Stimulated activated CD4-positive, alpha-beta T cell treated with anti-CD3 and anti-CD28 coated beads, Interleukin-15, amount 100 ng/mL, for 1 hour (primary cell): ENCODE measurements at regions not wholly inside any gene's neighbourhood (a gene's known extent, or its start where the extent isn't known, plus 50 kb on each side); places are given as distances from the start of the nearest gene placed in this dataset.
"Not testable (repeated sequence)": the region's sequence is repeated elsewhere in the genome, so short reads cannot be mapped to it uniquely, and the experiment has no call there.

Experiments used
- DNase-seq, 2 donors: peaks; one replicate each; pipeline ENCODE4 v3.0.0-alpha.2; 2020; ENCODE audit warnings: low read depth in 1 of 2, low spot score in 1 of 2

DNA sequence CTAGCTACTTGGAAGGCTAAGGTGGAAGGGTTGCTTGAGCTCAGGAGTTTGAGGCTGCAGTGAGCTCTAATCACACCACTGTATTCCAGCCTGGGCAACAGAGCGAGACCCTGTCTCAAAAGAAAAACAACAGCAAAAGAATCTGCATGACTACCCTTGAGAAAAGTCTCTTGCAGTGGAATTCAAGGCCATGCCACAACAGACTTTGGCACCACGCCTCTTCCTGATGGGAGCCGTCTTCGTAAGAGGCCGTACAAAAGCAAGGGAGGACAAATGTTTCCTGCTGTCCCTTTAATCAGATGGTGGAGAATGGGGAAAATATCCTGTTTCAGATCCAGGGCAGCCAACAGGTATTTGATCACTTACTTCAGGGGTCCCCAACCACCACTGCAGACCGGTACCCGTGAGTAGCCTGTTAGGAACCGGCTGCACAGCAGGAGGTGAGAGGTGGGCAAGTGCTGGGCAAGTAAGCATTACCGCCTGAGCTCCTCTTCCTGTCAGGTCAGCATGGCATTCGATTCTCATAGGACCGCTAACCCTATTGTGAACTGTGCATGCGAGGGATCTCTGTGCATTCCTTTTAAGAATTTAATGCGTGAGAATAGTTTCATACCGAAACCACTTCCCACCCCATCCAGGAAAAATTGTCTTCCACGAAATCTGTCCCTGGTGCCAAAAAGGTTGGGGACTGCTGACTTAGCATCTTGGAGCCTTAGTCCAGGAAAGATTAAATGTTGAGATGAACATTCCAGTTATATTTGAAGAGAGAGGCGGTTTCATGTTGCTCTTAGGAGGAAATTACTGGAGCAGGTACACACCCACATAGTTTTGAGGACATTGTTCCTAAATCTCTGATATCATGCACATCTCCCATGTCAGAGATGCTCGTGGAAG, 94.4 kb upstream of the XPO1 start:
- no peak for DNase-seq

- no peak for DNase-seq
Measured at GRCh38 chr2:61631321-61631720, 93.2 kb upstream of the XPO1 start.

DNA sequence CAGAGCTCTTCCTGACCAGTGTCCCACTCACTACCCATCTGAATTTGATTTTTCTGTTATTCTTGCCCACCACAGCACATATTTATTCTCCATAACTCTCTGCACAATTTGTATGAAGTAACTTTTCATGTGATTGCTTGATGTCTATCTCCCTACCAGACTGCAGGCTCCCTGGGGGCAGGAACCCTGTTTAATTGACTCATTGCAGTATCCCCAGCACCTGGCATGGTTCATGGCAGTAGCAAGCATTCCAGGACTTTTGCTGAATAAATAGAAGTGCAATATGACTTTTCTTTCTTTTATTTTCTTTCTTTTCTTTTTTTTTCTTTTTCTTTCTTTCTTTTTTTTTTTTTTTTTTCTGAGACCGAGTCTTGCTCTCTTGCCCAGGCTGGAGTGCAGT, 88.7 kb upstream of the XPO1 start:
- DNase-seq, result no peak

DNA sequence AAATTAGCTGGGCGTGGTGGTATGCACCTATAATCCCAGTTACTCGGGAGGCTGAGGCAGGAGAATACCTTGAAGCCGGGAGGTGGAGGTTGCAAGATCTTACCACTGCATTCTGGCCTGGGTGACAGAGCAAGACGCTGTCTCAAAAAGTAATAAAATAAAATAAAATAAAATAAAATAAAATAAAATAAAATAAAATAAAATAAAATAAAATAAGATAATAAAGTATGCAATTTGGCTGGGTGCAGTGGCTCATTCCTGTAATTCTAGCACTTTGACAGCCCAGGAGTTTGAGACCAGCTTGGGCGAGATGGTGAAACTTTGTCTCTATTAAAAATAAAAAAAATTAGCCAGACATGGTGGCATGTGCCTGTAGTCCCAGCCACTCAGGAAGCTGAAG, 85.6 kb upstream of the XPO1 start:
- no peak for DNase-seq

- DNase-seq, result no peak
Measured at GRCh38 chr2:61620244-61621159, 82.3 kb upstream of the XPO1 start.

- no peak for DNase-seq
Measured at GRCh38 chr2:61619561-61619960, 81.4 kb upstream of the XPO1 start.

DNA sequence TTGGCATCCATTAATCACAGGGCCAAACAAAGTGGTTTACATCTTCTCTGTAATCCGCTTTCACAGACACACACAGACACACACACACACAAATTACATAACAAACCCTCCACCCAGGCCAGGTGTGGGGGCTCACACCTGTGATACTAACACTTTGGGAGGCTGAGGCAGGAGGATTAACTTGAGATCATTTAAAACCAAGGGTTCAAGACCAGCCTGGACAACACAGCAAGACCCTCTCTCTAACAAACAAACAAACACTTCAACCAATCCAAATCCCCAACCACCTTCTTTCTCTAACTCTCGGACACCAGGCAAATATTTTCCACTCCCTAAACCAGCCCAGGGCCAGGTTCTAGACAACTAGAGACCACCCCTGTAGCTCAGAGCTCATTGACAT, 79.5 kb upstream of the XPO1 start:
- DNase-seq, result no peak

DNA sequence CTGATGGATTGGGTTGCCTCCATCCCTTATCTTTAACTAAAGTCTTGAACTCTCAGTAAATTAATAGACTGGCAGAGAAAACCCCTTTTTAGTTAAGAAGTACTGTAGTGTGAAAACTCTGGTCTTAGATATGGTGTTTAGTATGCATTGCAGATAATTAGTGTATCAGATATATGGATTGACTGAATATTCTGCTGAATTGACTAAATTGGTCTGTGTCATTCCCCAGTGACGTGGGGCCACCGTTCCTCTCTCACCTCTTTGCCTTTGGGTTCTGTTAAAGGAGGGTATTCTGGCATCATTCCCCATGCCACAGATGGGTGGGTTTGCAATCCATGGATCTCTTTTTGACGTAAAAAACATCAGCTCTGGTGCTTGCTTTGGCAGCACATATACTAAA, 67.1 kb upstream of the XPO1 start:
- DNase-seq, result no peak

DNA sequence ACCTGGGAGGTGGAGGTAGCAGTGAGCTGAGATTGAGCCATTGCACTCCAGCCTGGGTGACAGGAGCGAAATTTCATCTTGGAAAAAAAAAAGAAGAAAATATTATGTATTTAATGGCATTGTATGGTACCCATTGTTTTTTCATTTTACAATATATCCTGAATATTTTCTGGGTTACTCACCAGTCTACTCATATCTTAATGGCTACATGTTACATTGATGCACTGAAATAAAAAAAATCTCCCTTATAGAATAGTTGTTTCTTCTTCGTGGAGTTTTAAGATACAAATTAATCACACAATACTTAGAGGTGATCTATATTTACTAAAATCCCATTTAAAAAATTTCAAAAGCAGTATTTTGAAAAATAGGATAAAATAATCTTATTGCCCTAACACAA, 66.3 kb upstream of the XPO1 start:
- no peak for DNase-seq

GRCh38 chr2:61598515-61599156, 60.5 kb upstream of the XPO1 start:
- not testable (repeated sequence) for DNase-seq

- DNase-seq, result no peak
Measured at GRCh38 chr2:61597300-61598289, 59.4 kb upstream of the XPO1 start.

DNA sequence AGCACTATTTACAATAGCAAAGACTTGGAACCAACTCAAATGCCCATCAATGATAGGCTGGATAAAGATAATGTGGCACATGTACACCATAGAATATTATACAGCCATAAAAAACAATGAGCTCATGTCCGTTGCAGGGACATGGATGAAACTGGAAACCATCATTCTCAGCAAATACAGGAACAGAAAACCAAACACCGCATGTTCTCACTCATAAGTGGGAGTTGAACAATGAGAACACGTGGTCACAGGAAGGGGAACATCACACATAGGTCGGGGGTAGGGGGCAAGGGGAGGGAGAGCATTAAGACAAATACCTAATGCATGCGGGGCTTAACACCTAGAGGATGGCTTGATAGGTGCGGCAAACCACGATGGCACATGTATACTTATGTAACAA, 56.0 kb upstream of the XPO1 start:
- DNase-seq, result not testable (repeated sequence)

DNA sequence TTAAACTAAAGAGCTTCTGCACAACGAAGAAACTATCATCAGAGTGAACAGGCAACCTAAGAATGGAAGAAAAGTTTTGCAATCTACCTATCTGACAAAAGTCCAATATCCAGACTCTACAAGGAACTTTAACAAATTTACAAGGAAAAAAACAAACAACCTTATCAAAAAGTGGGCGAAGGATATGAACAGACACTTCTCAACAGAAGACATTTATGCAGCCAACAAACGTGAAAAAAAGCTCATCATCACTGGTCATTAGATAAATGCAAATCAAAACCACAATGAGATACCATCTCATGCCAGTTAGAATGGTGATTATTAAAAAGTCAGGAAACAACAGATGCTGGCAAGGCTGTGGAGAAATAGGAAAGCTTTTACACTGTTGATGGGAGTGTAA, 55.5 kb upstream of the XPO1 start:
- not testable (repeated sequence) for DNase-seq

GRCh38 chr2:61590214-61590613, 52.1 kb upstream of the XPO1 start:
- DNase-seq, result no peak

DNA sequence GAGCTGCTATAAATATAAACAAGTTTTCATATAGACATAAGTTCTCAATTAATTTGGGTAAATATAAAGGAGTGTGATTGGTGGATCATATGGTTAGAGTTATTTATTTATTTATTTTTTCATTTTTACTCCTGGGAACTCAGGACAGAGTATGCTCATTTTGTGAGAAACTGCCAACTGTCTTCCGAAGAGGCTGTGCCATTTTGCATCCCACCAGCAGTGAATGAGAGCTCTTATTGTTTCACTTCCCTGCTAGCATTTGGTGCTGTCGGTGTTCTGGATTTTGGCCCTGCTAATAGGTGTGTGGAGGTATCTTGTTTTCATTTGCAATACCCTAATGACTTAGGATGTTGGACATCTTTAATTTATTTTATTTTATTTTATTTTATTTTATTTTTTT, 50.4 kb upstream of the XPO1 start:
- no peak for DNase-seq
